Skeletal muscle tissue (tissue), 3 donors: ENCODE measurements at regions not wholly inside any gene's neighbourhood (a gene's known extent, or its start where the extent isn't known, plus 50 kb on each side); places are given as distances from the start of the nearest gene placed in this dataset.

ENCODE experiments used
- H3K27ac ChIP-seq: one replicate; pipeline ENCODE4 v1.7.0; 2013; ENCODE audit warnings: mild to moderate bottlenecking, low read depth, low read length, inconsistent platforms
- H3K27me3 ChIP-seq, 3 donors: one replicate each; pipeline ENCODE4 v1.7.0; 2013; ENCODE audit warnings: low read length in 3 of 3; ENCODE audit not compliant: control insufficient read depth in 3 of 3, insufficient read depth in 3 of 3
- H3K36me3 ChIP-seq, 3 donors: one replicate each; pipeline ENCODE4 v1.7.0; 2013; ENCODE audit warnings: low read length in 3 of 3; ENCODE audit not compliant: control insufficient read depth in 3 of 3, insufficient read depth in 3 of 3
- H3K4me1 ChIP-seq, 3 donors: one replicate each; pipeline ENCODE4 v1.7.0; 2013; ENCODE audit warnings: low read length in 3 of 3, mild to moderate bottlenecking in 3 of 3; ENCODE audit not compliant: control insufficient read depth in 3 of 3, insufficient read depth in 3 of 3
- H3K4me3 ChIP-seq, 3 donors: one replicate each; pipeline ENCODE4 v1.7.0; 2013; ENCODE audit warnings: low read length in 3 of 3
- H3K9ac ChIP-seq, 3 donors: one replicate each; pipeline ENCODE4 v1.7.0; 2013; ENCODE audit warnings: low read length in 3 of 3, mild to moderate bottlenecking in 3 of 3, moderate library complexity in 2 of 3, low read depth in 1 of 3
- H3K9me3 ChIP-seq, 3 donors: one replicate each; pipeline ENCODE4 v1.7.0; 2013; ENCODE audit warnings: low read length in 3 of 3; ENCODE audit not compliant: control insufficient read depth in 3 of 3
- donor health status: Osteomylitis.

DNA sequence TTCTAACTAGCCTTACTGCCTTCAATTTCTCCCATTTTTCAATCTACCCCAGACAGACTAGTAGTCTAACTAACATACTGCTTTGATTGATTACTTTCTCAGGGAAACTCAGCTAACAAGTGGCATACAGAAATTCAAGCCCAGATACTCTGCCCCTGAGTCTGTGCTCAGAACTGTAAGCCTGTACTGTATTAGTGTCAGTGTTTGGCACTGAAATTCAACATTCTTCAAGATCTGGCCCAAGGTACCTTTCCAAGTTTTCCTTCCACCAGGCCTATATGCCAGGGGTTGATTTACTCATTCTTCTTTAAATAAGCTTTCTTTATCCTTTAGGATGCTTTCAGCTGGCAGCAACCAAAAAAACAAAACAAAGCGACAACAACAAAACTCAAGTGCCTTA lies 433.2 kb upstream of the MARCKS start:
- H3K4me3 ChIP-seq: no peak overlapping the region
- no peaks in the 10 kb centered on the region for H3K27me3 ChIP-seq
- no peaks in the 10 kb centered on the region for H3K36me3 ChIP-seq
- no peaks in the 10 kb centered on the region for H3K9me3 ChIP-seq
- H3K27ac ChIP-seq: no peak overlapping the region
- H3K9ac ChIP-seq: no peak overlapping the region
- H3K4me1 ChIP-seq: no peaks in the 10 kb centered on the region

DNA sequence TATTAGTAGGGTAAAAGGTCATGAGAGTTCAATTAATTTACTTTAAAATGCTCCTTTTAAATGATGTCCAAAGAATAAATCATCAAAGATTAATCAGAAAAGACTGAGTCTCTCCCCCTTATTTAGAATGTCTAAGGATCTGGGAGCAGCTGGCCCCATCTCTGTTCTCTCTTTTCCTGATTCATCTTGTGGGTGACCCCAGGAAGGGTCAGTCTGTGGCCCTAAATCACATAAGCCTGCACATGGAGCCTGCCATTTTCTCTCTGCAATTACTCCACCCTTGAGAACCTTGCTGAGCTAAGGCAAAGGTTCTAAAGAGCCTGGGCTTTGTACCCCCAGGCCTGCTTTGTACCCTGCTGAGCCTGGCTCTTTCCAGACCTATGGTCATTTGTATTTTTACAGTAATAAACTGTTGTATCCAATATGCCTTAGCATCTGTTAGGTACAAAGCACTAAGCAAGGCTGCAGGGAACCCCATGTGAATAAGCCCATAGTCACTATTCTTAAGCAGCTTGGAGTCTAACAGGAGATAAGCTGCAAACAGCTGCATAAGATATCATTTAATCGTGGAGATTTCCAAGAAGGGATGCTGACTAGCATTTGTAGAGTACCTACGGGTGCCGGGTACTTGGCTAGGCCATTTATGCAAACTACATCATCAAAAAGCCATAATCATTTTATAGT lies 431.0 kb upstream of the MARCKS start:
- Histone ChIP-seq H3K9me3 (no peaks in the 10 kb centered on the region), H3K4me1 (no peaks in the 10 kb centered on the region), H3K36me3 (no peaks in the 10 kb centered on the region), H3K27ac (no peak overlapping the region), H3K27me3 (no peaks in the 10 kb centered on the region), H3K9ac (no peak overlapping the region), H3K4me3 (no peak overlapping the region)

- H3K36me3 ChIP-seq: no peaks in the 10 kb centered on the region
- H3K9me3 ChIP-seq: no peaks in the 10 kb centered on the region
- H3K4me1 ChIP-seq: no peaks in the 10 kb centered on the region
- H3K27ac ChIP-seq: no peak overlapping the region
- H3K4me3 ChIP-seq: no peak overlapping the region
- no peak overlapping the region for H3K9ac ChIP-seq
- H3K27me3 ChIP-seq: no peaks in the 10 kb centered on the region
These were observed 429.5 kb upstream of the MARCKS start for GRCh38 chr6:113427617-113428016.

DNA sequence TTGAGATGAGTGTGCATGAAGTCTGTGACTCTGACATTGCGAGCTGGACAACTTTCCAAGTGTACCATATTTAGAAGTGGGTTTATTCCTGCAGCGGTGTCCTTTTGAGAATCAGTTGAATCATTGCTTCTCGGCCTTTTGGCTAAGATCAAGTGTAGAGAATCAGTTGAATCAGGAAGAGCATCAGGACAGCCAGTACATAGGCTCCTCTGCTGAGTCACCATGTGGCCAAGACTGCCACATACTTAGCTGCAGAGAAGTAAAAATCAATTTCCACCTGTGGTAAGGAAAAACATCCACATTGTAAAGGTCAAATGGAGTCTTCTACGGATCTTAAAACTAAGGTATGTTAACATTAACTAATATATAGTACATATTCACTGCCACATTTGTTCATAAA lies 428.4 kb upstream of the MARCKS start:
- Histone ChIP-seq H3K9ac (no peak overlapping the region), H3K36me3 (no peaks in the 10 kb centered on the region), H3K4me1 (peaks cover 0 to 7% (median 2%) of the 10 kb centered on the region in 3 donors), H3K4me3 (no peak overlapping the region), H3K9me3 (no peaks in the 10 kb centered on the region), H3K27ac (no peak overlapping the region), H3K27me3 (no peaks in the 10 kb centered on the region)

DNA sequence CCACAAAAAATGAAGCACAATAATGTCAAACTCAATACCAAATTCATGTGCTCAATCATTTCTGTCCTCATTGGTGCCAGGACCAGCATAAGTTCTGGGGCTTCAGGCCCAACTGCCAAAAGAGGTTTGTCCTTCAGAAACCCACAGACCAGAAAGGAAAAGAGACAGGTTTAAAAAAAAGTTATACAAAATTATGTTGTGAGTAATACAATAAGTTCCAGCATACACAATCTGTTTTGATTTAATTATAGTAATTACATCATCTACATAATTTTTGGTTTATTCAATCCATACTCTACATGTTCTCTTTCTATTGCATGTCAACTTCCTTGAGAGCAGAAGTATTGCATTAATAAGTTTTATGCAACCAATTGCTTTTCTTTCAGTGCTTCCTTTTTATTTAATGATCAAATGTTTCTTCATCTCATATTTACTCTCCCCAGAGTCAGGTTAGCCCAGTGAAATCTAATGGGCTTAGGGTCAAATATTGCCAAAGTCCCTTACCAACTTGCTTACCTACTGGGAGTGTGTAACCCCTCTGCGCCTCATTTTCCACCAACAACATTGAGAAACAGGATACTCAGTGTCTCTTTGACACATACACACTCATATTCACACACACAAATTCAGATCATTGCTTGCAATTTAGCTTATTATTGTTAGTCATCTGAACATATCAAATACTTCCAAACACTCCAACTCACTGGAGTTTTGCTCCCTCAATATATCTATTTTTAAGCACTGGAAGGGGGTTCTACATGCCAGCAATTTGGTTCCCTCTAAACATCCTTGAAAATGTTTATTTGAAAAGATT lies 424.4 kb upstream of the MARCKS start:
- peaks cover 0 to 7% (median 4%) of the 10 kb centered on the region in 3 donors for H3K4me1 ChIP-seq
- no peaks in the 10 kb centered on the region for H3K9me3 ChIP-seq
- no peak overlapping the region for H3K27ac ChIP-seq
- no peak overlapping the region for H3K9ac ChIP-seq
- H3K36me3 ChIP-seq: no peaks in the 10 kb centered on the region
- no peaks in the 10 kb centered on the region for H3K27me3 ChIP-seq
- no peak overlapping the region for H3K4me3 ChIP-seq

GRCh38 chr6:113433335-113433991 lies 423.7 kb upstream of the MARCKS start:
- H3K9ac ChIP-seq: no peak overlapping the region
- no peaks in the 10 kb centered on the region for H3K27me3 ChIP-seq
- no peaks in the 10 kb centered on the region for H3K9me3 ChIP-seq
- H3K36me3 ChIP-seq: no peaks in the 10 kb centered on the region
- H3K27ac ChIP-seq: no peak overlapping the region
- no peak overlapping the region for H3K4me3 ChIP-seq
- H3K4me1 ChIP-seq: peaks cover 0 to 7% (median 4%) of the 10 kb centered on the region in 3 donors

GRCh38 chr6:113434641-113435040 lies 422.5 kb upstream of the MARCKS start:
- no peak overlapping the region for H3K27ac ChIP-seq
- H3K36me3 ChIP-seq: no peaks in the 10 kb centered on the region
- H3K9ac ChIP-seq: no peak overlapping the region
- no peaks in the 10 kb centered on the region for H3K27me3 ChIP-seq
- peaks cover 0 to 7% (median 4%) of the 10 kb centered on the region in 3 donors for H3K4me1 ChIP-seq
- no peaks in the 10 kb centered on the region for H3K9me3 ChIP-seq
- no peak overlapping the region for H3K4me3 ChIP-seq

GRCh38 chr6:113437566-113437965 lies 419.6 kb upstream of the MARCKS start:
- Histone ChIP-seq H3K27me3 (no peaks in the 10 kb centered on the region), H3K27ac (no peak overlapping the region), H3K4me3 (no peak overlapping the region), H3K4me1 (peaks cover 0 to 7% (median 4%) of the 10 kb centered on the region in 3 donors), H3K9me3 (no peaks in the 10 kb centered on the region), H3K9ac (no peak overlapping the region), H3K36me3 (no peaks in the 10 kb centered on the region)

GRCh38 chr6:113439866-113440265 lies 417.3 kb upstream of the MARCKS start:
- no peak overlapping the region for H3K4me3 ChIP-seq
- H3K9me3 ChIP-seq: no peaks in the 10 kb centered on the region
- H3K36me3 ChIP-seq: no peaks in the 10 kb centered on the region
- no peak overlapping the region for H3K27ac ChIP-seq
- no peaks in the 10 kb centered on the region for H3K27me3 ChIP-seq
- H3K4me1 ChIP-seq: no peaks in the 10 kb centered on the region
- H3K9ac ChIP-seq: no peak overlapping the region

DNA sequence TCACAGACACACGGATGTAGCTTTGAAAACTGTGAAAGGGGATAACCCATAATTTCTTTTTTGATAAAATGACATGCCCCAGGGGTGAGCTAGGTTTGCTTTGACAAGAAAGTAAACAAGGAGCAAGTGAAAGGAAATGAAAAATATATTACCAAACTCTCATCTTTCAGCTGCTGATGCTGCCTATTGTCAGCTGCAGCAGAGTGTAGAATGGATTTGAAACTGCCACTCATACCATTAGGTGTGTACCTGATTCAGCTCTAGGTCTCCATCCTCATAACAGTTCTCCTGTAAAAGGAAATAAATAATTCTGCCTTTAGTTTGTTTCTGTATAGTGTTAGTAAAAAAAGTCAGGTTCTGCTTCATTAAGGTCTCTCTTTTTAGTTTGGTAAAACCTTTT lies 415.1 kb upstream of the MARCKS start:
- Histone ChIP-seq H3K9ac (no peak overlapping the region), H3K4me3 (no peak overlapping the region), H3K27ac (no peak overlapping the region), H3K36me3 (no peaks in the 10 kb centered on the region), H3K4me1 (no peaks in the 10 kb centered on the region), H3K27me3 (no peaks in the 10 kb centered on the region), H3K9me3 (no peaks in the 10 kb centered on the region)
